Upper lobe of right lung (tissue), 1 donor: ENCODE measurements at regions not wholly inside any gene's neighbourhood (a gene's known extent, or its start where the extent isn't known, plus 50 kb on each side); places are given as distances from the start of the nearest gene placed in this dataset.

ENCODE experiments used
- ATAC-seq: fragments of 200-7000 bp; cut with Tn5 transposase; one replicate; pipeline ENCODE4 v1.9.1; 2020; ENCODE audit warnings: mild to moderate bottlenecking, moderate library complexity
- DNase-seq: peaks from one replicate; pipeline ENCODE4 v3.0.0-alpha.2; 2020
- H3K27ac ChIP-seq: fragments of 200-600 bp; one replicate; pipeline ENCODE4 v1.8.0; 2022
- H3K27me3 ChIP-seq: fragments of 200-600 bp; one replicate; pipeline ENCODE4 v1.8.0; 2022; ENCODE audit warnings: mild to moderate bottlenecking
- H3K36me3 ChIP-seq: fragments of 200-600 bp; one replicate; pipeline ENCODE4 v1.8.0; 2022
- H3K4me1 ChIP-seq: fragments of 200-600 bp; one replicate; pipeline ENCODE4 v1.8.0; 2022
- H3K4me3 ChIP-seq: fragments of 200-600 bp; one replicate; pipeline ENCODE4 v1.8.0; 2022; ENCODE audit warnings: mild to moderate bottlenecking
- H3K9me3 ChIP-seq: fragments of 200-600 bp; one replicate; pipeline ENCODE4 v1.8.0; 2022
- CTCF ChIP-seq: fragments of 200-600 bp; IDR thresholded peaks from one replicate; pipeline ENCODE4 v1.8.0; 2022; ENCODE audit warnings: antibody characterized with exemption
- intact Hi-C: fragments of 100-400 bp; cut with DNase I; formaldehyde crosslinking; loops from one replicate; pipeline ENCODE4 v1.11.0; 2022
- donor health status: DM: no; HTN: yes; CAD: no; lungs with severe emphysema.

GRCh38 chr13:104785952-104786351, 1719.7 kb upstream of the SLC10A2 start:
- ATAC-seq: no peak
- no peak for DNase-seq
- H3K36me3 ChIP-seq: no peaks in the 10 kb centered on the region
- H3K4me3 ChIP-seq: no peak overlapping the region
- H3K9me3 ChIP-seq: no peaks in the 10 kb centered on the region
- no peak for TF ChIP-seq CTCF
- H3K27me3 ChIP-seq: no peaks in the 10 kb centered on the region
- intact Hi-C loops: no loop called here
- no peaks in the 10 kb centered on the region for H3K4me1 ChIP-seq
- H3K27ac ChIP-seq: no peak overlapping the region

- DNase-seq (no peak), ATAC-seq (no peak)
- Histone ChIP-seq H3K27ac (no peak overlapping the region), H3K36me3 (no peaks in the 10 kb centered on the region), H3K27me3 (no peaks in the 10 kb centered on the region), H3K4me1 (no peaks in the 10 kb centered on the region), H3K4me3 (no peak overlapping the region), H3K9me3 (no peaks in the 10 kb centered on the region)
- TF ChIP-seq CTCF: no peak
- intact Hi-C loops: no loop called here
These were observed 1718.7 kb upstream of the SLC10A2 start for GRCh38 chr13:104784891-104785290.

DNA sequence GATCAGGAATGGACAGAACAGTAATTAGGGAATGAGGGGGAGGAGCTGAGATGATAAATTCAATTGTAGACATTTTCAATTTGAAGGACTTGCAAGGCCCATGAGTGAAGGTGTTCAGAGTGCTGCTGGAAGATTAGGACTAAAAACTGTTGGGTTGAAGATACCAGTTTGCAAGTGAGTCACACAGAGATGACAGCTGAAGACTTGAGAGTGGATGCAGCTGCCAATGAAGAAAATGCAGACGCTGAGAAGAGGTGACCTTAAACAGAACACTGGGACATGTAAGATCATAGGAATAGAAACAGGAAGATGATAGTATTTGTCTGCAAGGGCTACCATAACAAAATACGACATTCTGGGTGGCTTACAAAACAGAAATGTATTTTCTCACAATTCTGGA, 1716.5 kb upstream of the SLC10A2 start:
- TF ChIP-seq CTCF: no peak
- Histone ChIP-seq H3K4me1 (no peaks in the 10 kb centered on the region), H3K27ac (no peak overlapping the region), H3K27me3 (no peaks in the 10 kb centered on the region), H3K9me3 (no peaks in the 10 kb centered on the region), H3K36me3 (no peaks in the 10 kb centered on the region), H3K4me3 (no peak overlapping the region)
- ATAC-seq (no peak), DNase-seq (no peak)
- intact Hi-C loops: no loop called here

DNA sequence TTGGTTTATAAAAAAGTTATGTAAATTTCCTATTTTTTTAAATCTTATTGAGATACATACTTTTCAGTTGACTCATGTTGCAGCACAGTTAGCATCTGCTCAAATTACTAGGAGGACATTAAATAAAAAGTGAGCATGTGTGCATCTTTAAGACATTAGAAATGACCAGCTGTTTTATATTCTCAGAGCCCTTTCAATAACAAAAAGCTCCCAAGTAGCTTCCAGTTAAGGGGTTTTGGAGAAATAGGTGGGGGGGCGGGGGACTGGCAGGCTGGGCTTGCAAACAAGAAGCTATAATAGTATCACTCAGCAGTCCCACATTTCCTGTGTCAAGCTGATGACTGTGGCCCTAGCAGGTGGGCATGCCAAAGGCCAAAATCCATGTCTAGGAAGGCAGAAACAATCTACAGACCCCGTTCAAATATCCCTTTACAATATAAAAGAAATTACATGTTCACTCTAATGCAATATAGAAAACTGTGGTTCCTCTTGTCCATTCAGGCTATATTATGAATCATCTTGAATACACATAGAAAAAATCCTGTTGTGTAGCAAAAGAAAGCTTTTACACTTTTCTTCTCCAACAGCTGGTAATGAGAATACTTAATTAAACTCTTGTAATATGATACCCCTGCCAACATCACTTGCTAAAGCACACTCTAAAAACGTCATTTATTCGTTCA, 1713.2 kb upstream of the SLC10A2 start:
- no peaks in the 10 kb centered on the region for H3K9me3 ChIP-seq
- TF ChIP-seq CTCF: no peak
- no peaks in the 10 kb centered on the region for H3K36me3 ChIP-seq
- H3K4me1 ChIP-seq: no peaks in the 10 kb centered on the region
- no peak for ATAC-seq
- H3K27me3 ChIP-seq: no peaks in the 10 kb centered on the region
- H3K4me3 ChIP-seq: no peak overlapping the region
- intact Hi-C loops: no loop called here
- no peak overlapping the region for H3K27ac ChIP-seq
- DNase-seq: no peak

GRCh38 chr13:104773775-104774174, 1707.6 kb upstream of the SLC10A2 start:
- peak; percentile 75 for ATAC-seq
- Histone ChIP-seq H3K4me3 (no peak overlapping the region), H3K27ac (no peak overlapping the region), H3K4me1 (no peaks in the 10 kb centered on the region), H3K9me3 (no peaks in the 10 kb centered on the region), H3K27me3 (no peaks in the 10 kb centered on the region), H3K36me3 (no peaks in the 10 kb centered on the region)
- TF ChIP-seq CTCF: peak; percentile 49
- intact Hi-C loops: no loop called here
- DNase-seq: no peak

DNA sequence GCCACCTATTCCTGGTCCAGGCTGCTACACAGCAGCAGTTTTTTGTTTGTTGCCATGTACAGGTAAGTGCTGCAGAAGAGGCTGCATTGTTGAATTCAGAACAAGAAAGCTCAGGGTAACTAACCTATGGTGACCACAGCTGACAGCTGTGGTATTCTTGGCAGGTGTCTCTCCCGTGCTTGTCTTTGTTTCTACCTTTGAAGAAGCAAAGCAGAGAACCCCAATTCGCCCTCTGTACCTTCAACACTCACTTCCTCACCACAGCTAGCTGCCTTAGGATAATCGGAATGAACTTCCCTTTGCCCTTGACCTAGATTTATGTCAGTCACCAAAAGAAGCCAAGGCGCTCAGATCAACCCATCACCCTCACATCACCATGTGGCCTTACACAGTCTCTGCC, 1703.3 kb upstream of the SLC10A2 start:
- H3K4me1 ChIP-seq: no peaks in the 10 kb centered on the region
- no peak overlapping the region for H3K27ac ChIP-seq
- TF ChIP-seq CTCF: no peak
- H3K27me3 ChIP-seq: no peaks in the 10 kb centered on the region
- H3K9me3 ChIP-seq: no peaks in the 10 kb centered on the region
- no peak for DNase-seq
- H3K4me3 ChIP-seq: no peak overlapping the region
- ATAC-seq: no peak
- intact Hi-C loops: no loop called here
- H3K36me3 ChIP-seq: no peaks in the 10 kb centered on the region
